HCT116 (cell line): ENCODE measurements at regions not wholly inside any gene's neighbourhood (a gene's known extent, or its start where the extent isn't known, plus 50 kb on each side); places are given as distances from the start of the nearest gene placed in this dataset.

Experiments used
- ATAC-seq: fragments of 200-7000 bp; cut with Tn5 transposase; 2 replicates; pipeline ENCODE4 v1.9.1; 2020; ENCODE audit warnings: mild to moderate bottlenecking, moderate library complexity
- BruUV-seq: library from RNA; stranded (reverse); fragments of 400-500 nt; replicated peaks from 2 replicates; lab custom pipeline; 2021; lab: Mats Ljungman, UMichigan
- CTCF ChIA-PET: fragments of 300-600 bp; sonication (Branson Sonifier 250); formaldehyde crosslinking; loops from one replicate; lab custom pipeline; 2021; ENCODE audit warnings: antibody characterized with exemption; lab: Charles Lee
- POLR2A ChIA-PET: fragments of 300-600, 350-600 bp; sonication (Branson Sonifier 250); formaldehyde crosslinking; loops from one replicate; lab custom pipeline; 2021; ENCODE audit warnings: antibody characterized with exemption; lab: Charles Lee
- RAD21 ChIA-PET, 2 experiments: fragments of 300-600 bp; sonication (Branson Sonifier 250); formaldehyde crosslinking; loops; one replicate each; lab custom pipeline; 2023; ENCODE audit warnings: low total read pairs in 2 of 2; ENCODE audit not compliant: uncharacterized antibody in 2 of 2, unreplicated experiment in 2 of 2, low non-redundant PET in 1 of 2; lab: Charles Lee
- DNase-seq: peaks from one replicate; pipeline ENCODE4 v3.0.0-alpha.2; 2010; ENCODE audit warnings: low read depth, low spot score
- H2AFZ ChIP-seq: fragments of 200-600 bp; shearing (Covaris generic), sonication (generic); 2 replicates; pipeline ENCODE4 v1.6.1; 2017; ENCODE audit warnings: low read depth, mixed run types, mixed read lengths, antibody characterized with exemption, low read length; ENCODE audit not compliant: poor library complexity, severe bottlenecking
- H3K27ac ChIP-seq: 2 replicates; pipeline ENCODE4 v1.5.1; 2012; ENCODE audit warnings: low read depth, low read length
- H3K27me3 ChIP-seq: fragments of 200-600 bp; sonication (generic); 2 replicates; pipeline ENCODE4 v1.6.1; 2016; ENCODE audit warnings: mixed run types, low read length, mixed read lengths; ENCODE audit not compliant: insufficient read depth
- H3K36me3 ChIP-seq, 2 experiments: fragments of 200-500 bp in 1 of 2; fragments of 200-600 bp in 1 of 2; sonication (Bioruptor generic) in 1 of 2; sonication (generic) in 1 of 2; 2 replicates each; pipeline versions ENCODE4 v1.5.1 to v1.6.1; 2014 to 2016; ENCODE audit warnings: low read length in 2 of 2, inconsistent platforms in 1 of 2, mixed read lengths in 1 of 2, mixed run types in 1 of 2; ENCODE audit not compliant: insufficient read depth in 2 of 2, control insufficient read depth in 1 of 2
- H3K4me1 ChIP-seq, 2 experiments: fragments of 200-600 bp in 1 of 2; sonication (generic) in 1 of 2; 2 replicates each; pipeline versions ENCODE4 v1.5.1 to v1.6.1; 2012 to 2017; ENCODE audit warnings: low read length in 2 of 2, inconsistent platforms in 1 of 2, mild to moderate bottlenecking in 1 of 2, mixed read lengths in 1 of 2, mixed run types in 1 of 2, moderate library complexity in 1 of 2; ENCODE audit not compliant: insufficient read depth in 2 of 2, control insufficient read depth in 1 of 2
- H3K4me2 ChIP-seq: fragments of 200-600 bp; sonication (generic); 2 replicates; pipeline ENCODE4 v1.6.1; 2017; ENCODE audit warnings: mixed run types, low read length, mixed read lengths
- H3K4me3 ChIP-seq, 2 experiments: fragments of 200-600 bp in 1 of 2; sonication (generic) in 1 of 2; replicated peaks in 1 of 2; 2 replicates each; pipeline ENCODE4 v1.5.1; 2011 to 2016; ENCODE audit warnings: low read length in 2 of 2, control low read depth in 1 of 2, low read depth in 1 of 2, mild to moderate bottlenecking in 1 of 2, mixed read lengths in 1 of 2, mixed run types in 1 of 2
- H3K79me2 ChIP-seq: fragments of 200-600 bp; sonication (generic); 2 replicates; pipeline ENCODE4 v1.6.1; 2017; ENCODE audit warnings: mild to moderate bottlenecking, mixed run types, low read length, moderate library complexity, mixed read lengths; ENCODE audit not compliant: insufficient read depth
- H3K9ac ChIP-seq: fragments of 200-600 bp; sonication (generic); 2 replicates; pipeline ENCODE4 v1.6.1; 2016; ENCODE audit warnings: low read length, mixed read lengths
- H3K9me2 ChIP-seq: fragments of 200-600 bp; sonication (generic), shearing (Covaris generic); 2 replicates; pipeline ENCODE4 v1.6.1; 2017; ENCODE audit warnings: mixed run types, mild to moderate bottlenecking, moderate library complexity; ENCODE audit not compliant: insufficient read depth
- H3K9me3 ChIP-seq, 2 experiments: fragments of 200-500 bp in 1 of 2; fragments of 200-600 bp in 1 of 2; sonication (Bioruptor generic) in 1 of 2; sonication (generic) in 1 of 2; 2 replicates each; pipeline ENCODE4 v1.6.1; 2014 to 2017; ENCODE audit warnings: low read length in 2 of 2, mixed read lengths in 2 of 2, inconsistent platforms in 1 of 2, low read depth in 1 of 2, mild to moderate bottlenecking in 1 of 2, mixed run types in 1 of 2, moderate library complexity in 1 of 2; ENCODE audit not compliant: control insufficient read depth in 1 of 2, insufficient read depth in 1 of 2
- H4K20me1 ChIP-seq: fragments of 200-600 bp; sonication (generic), shearing (Covaris generic); 2 replicates; pipeline ENCODE4 v1.6.1; 2017; ENCODE audit warnings: mixed run types, mild to moderate bottlenecking, moderate library complexity; ENCODE audit not compliant: insufficient read depth
- ATF3 ChIP-seq: IDR thresholded peaks from 2 replicates; pipeline ENCODE4 v1.6.1; 2012
- CEBPB ChIP-seq: IDR thresholded peaks from 2 replicates; pipeline ENCODE4 v1.6.1; 2012; ENCODE audit warnings: low read depth
- EGR1 ChIP-seq: IDR thresholded peaks from 2 replicates; pipeline ENCODE4 v1.6.1; 2012; ENCODE audit warnings: low read depth
- ELF1 ChIP-seq: IDR thresholded peaks from 2 replicates; pipeline ENCODE4 v1.6.1; 2012; ENCODE audit warnings: low read depth, borderline replicate concordance
- EZH2 ChIP-seq: fragments of 200-600 bp; sonication (generic); IDR thresholded peaks from 2 replicates; pipeline ENCODE4 v1.6.1; 2017; ENCODE audit warnings: antibody characterized with exemption, mixed run types
- EZH2phosphoT487 ChIP-seq: fragments of 200-600 bp; IDR thresholded peaks from 2 replicates; pipeline ENCODE4 v1.6.1; 2018; ENCODE audit warnings: antibody characterized with exemption, borderline replicate concordance
- FOSL1 ChIP-seq: IDR thresholded peaks from 2 replicates; pipeline ENCODE4 v1.6.1; 2012; ENCODE audit warnings: low read depth
- JUND ChIP-seq: IDR thresholded peaks from 2 replicates; pipeline ENCODE4 v1.6.1; 2012
- MAX ChIP-seq: IDR thresholded peaks from 2 replicates; pipeline ENCODE4 v1.6.1; 2012
- POLR2A ChIP-seq: IDR thresholded peaks from 2 replicates; pipeline ENCODE4 v1.7.0; 2011; ENCODE audit warnings: borderline replicate concordance; ENCODE audit not compliant: insufficient read depth, insufficient read length; ENCODE audit errors: extremely low read depth
- POLR2AphosphoS5 ChIP-seq: IDR thresholded peaks from 2 replicates; pipeline ENCODE4 v1.6.1; 2011; ENCODE audit warnings: mild to moderate bottlenecking, low read depth, low read length, moderate library complexity
- RAD21 ChIP-seq: IDR thresholded peaks from 2 replicates; pipeline ENCODE4 v1.6.1; 2012; ENCODE audit warnings: low read depth, mild to moderate bottlenecking
- REST ChIP-seq: IDR thresholded peaks from 2 replicates; pipeline ENCODE4 v1.6.1; 2012; ENCODE audit warnings: low read depth
- SIN3A ChIP-seq: IDR thresholded peaks from 2 replicates; pipeline ENCODE4 v1.6.1; 2012; ENCODE audit warnings: low read depth
- ZBTB33 ChIP-seq: IDR thresholded peaks from 2 replicates; pipeline ENCODE4 v1.6.1; 2011; ENCODE audit warnings: mild to moderate bottlenecking, low read length, moderate library complexity; ENCODE audit not compliant: insufficient replicate concordance; ENCODE audit errors: extremely low read depth
- ZFX ChIP-seq: fragments of 450-650 bp; IDR thresholded peaks from 2 replicates; pipeline ENCODE4 v1.6.1; 2017
- intact Hi-C: fragments of 100-400 bp; cut with micrococcal nuclease; formaldehyde crosslinking; loops from 2 replicates; pipeline ENCODE4 v1.10.0; 2022

- no peak overlapping the region for H3K9ac ChIP-seq
- no peaks in the 10 kb centered on the region for H3K9me2 ChIP-seq
- no peaks in the 10 kb centered on the region for H3K4me1 ChIP-seq
- TF ChIP-seq POLR2A (no peak), EZH2phosphoT487 (no peak), EGR1 (no peak), MAX (no peak), ELF1 (no peak), EZH2 (no peak), JUND (no peak), SIN3A (no peak), POLR2AphosphoS5 (no peak), ZBTB33 (no peak), FOSL1 (no peak), ZFX (no peak), RAD21 (no peak), ATF3 (no peak), CEBPB (no peak), REST (no peak)
- ChIA-PET POLR2A (no interaction called here), RAD21 (no interaction called here), CTCF (no interaction called here)
- intact Hi-C loops = no loop called here
- no peak overlapping the region for H2AFZ ChIP-seq
- no peaks in the 10 kb centered on the region for H3K79me2 ChIP-seq
- no peak overlapping the region for H3K4me3 ChIP-seq
- ATAC-seq (no peak), DNase-seq (no peak)
- no peak overlapping the region for H3K27ac ChIP-seq
- H3K27me3 ChIP-seq = no peaks in the 10 kb centered on the region
- no TSS peak for BruUV-seq
- no peak overlapping the region for H3K4me2 ChIP-seq
- H3K9me3 ChIP-seq = no peaks in the 10 kb centered on the region
- H3K36me3 ChIP-seq = no peaks in the 10 kb centered on the region
- H4K20me1 ChIP-seq = no peaks in the 10 kb centered on the region
These were observed 272.9 kb downstream of the ADGRL2 start for GRCh38 chr1:82073659-82074058.
